Esophagus muscularis mucosa (tissue), 3 donors: ENCODE measurements at regions not wholly inside any gene's neighbourhood (a gene's known extent, or its start where the extent isn't known, plus 50 kb on each side); places are given as distances from the start of the nearest gene placed in this dataset.

Experiments
- CTCF ChIP-seq, 3 experiments: fragments of 200-600 bp in 2 of 3; fragments of 450-650 bp in 1 of 3; sonication (generic) in 2 of 3; IDR thresholded peaks; one replicate each; pipeline ENCODE4 v1.5.1; 2017 to 2019; ENCODE audit warnings: antibody characterized with exemption in 3 of 3, mild to moderate bottlenecking in 2 of 3, moderate library complexity in 1 of 3
- POLR2AphosphoS5 ChIP-seq, 2 donors: sonication (generic); formaldehyde crosslinking; IDR thresholded peaks; one replicate each; pipeline ENCODE4 v1.6.1; 2017; ENCODE audit warnings: antibody characterized with exemption in 2 of 2

- TF ChIP-seq CTCF (IDR thresholded peaks at IDR 0.05) = no peak
- TF ChIP-seq POLR2AphosphoS5 (IDR thresholded peaks at IDR 0.05) = no peak
Measured at GRCh38 chr15:31525185-31525695, 198.6 kb downstream of the KLF13 start.
